SK-N-SH treated with all-trans-retinoic acid at 6 μM for 48 hours (cell line): ENCODE measurements at regions not wholly inside any gene's neighbourhood (a gene's known extent, or its start where the extent isn't known, plus 50 kb on each side); places are given as distances from the start of the nearest gene placed in this dataset.
A peak's percentile ranks its signal among the peaks of the same experiment; 100 is the strongest.

Source experiments
- ATAC-seq: fragments of 200-7000 bp; cut with Tn5 transposase; 3 replicates; pipeline ENCODE4 v1.9.1; 2020; ENCODE audit warnings: mild to moderate bottlenecking, moderate library complexity
- ARNTL ChIP-seq: fragments of 450-650 bp; formaldehyde crosslinking; IDR thresholded peaks from 2 replicates; pipeline ENCODE4 v1.5.0; 2020; ENCODE audit warnings: low read depth, mild to moderate bottlenecking, moderate library complexity, borderline replicate concordance
- BACH2 ChIP-seq: fragments of 250-450 bp; sonication (Bioruptor Pico); IDR thresholded peaks from 2 replicates; pipeline ENCODE4 v1.9.0; 2021; ENCODE audit warnings: mild to moderate bottlenecking, borderline replicate concordance
- CSDC2 ChIP-seq: fragments of 250-450 bp; sonication (Bioruptor Pico); IDR thresholded peaks from 2 replicates; pipeline ENCODE4 v1.5.0; 2020; ENCODE audit warnings: mild to moderate bottlenecking, moderate library complexity
- ESRRG ChIP-seq: fragments of 250-450 bp; sonication (Bioruptor Pico); IDR thresholded peaks from 2 replicates; pipeline ENCODE4 v1.6.1; 2021; ENCODE audit warnings: mild to moderate bottlenecking
- GLIS3 ChIP-seq: fragments of 250-450 bp; sonication (Bioruptor Pico); IDR thresholded peaks from 2 replicates; pipeline ENCODE4 v1.5.0; 2020; ENCODE audit warnings: mild to moderate bottlenecking, moderate library complexity
- ISL1 ChIP-seq: fragments of 250-450 bp; sonication (Bioruptor Pico); IDR thresholded peaks from 2 replicates; pipeline ENCODE4 v2.1.2; 2022; ENCODE audit warnings: mild to moderate bottlenecking, moderate library complexity
- OSR1 ChIP-seq: fragments of 250-450 bp; sonication (Bioruptor Pico); IDR thresholded peaks from 2 replicates; pipeline ENCODE4 v1.8.0; 2022; ENCODE audit warnings: moderate library complexity, mild to moderate bottlenecking, inconsistent platforms
- PATZ1 ChIP-seq: fragments of 250-450 bp; sonication (Bioruptor Pico); IDR thresholded peaks from 2 replicates; pipeline ENCODE4 v1.8.0; 2020; ENCODE audit warnings: mild to moderate bottlenecking, moderate library complexity, borderline replicate concordance
- PPARA ChIP-seq: fragments of 250-450 bp; sonication (Bioruptor Pico); IDR thresholded peaks from 2 replicates; pipeline ENCODE4 v1.5.0; 2020; ENCODE audit warnings: mild to moderate bottlenecking, borderline replicate concordance
- RARB ChIP-seq: fragments of 250-450 bp; sonication (Bioruptor Pico); IDR thresholded peaks from 2 replicates; pipeline ENCODE4 v1.8.0; 2021; ENCODE audit warnings: mild to moderate bottlenecking, moderate library complexity
- SNAI2 ChIP-seq: fragments of 250-450 bp; sonication (Bioruptor Pico); IDR thresholded peaks from 2 replicates; pipeline ENCODE4 v1.5.0; 2020; ENCODE audit warnings: mild to moderate bottlenecking, moderate library complexity
- TOX ChIP-seq: fragments of 250-450 bp; sonication (Bioruptor Pico); IDR thresholded peaks from 2 replicates; pipeline ENCODE4 v1.8.0; 2021; ENCODE audit warnings: mild to moderate bottlenecking, moderate library complexity, borderline replicate concordance
- ZC3H10 ChIP-seq: fragments of 250-450 bp; sonication (Bioruptor Pico); IDR thresholded peaks from 2 replicates; pipeline ENCODE4 v1.5.1; 2021; ENCODE audit warnings: mild to moderate bottlenecking, moderate library complexity
- ZFP30 ChIP-seq: fragments of 450-650 bp; formaldehyde crosslinking; IDR thresholded peaks from 2 replicates; pipeline ENCODE4 v1.5.0; 2022; ENCODE audit warnings: mild to moderate bottlenecking, moderate library complexity
- ZNF565 ChIP-seq: fragments of 450-650 bp; formaldehyde crosslinking; conservative IDR thresholded peaks from 2 replicates; pipeline ENCODE4 v1.5.0; 2020; ENCODE audit warnings: low read depth, mild to moderate bottlenecking, moderate library complexity
- ZNF70 ChIP-seq: fragments of 450-650 bp; formaldehyde crosslinking; IDR thresholded peaks from 2 replicates; pipeline ENCODE4 v1.5.0; 2020; ENCODE audit warnings: mild to moderate bottlenecking, moderate library complexity
- TF ChIP-seq, protein P1 (sequence below): fragments of 250-450 bp; sonication (Bioruptor Pico); IDR thresholded peaks from 2 replicates; pipeline ENCODE4 v1.5.1; 2021; ENCODE audit warnings: mild to moderate bottlenecking, moderate library complexity
- TF ChIP-seq, protein P2 (sequence below): fragments of 250-450 bp; sonication (Bioruptor Pico); IDR thresholded peaks from 2 replicates; pipeline ENCODE4 v1.8.0; 2021; ENCODE audit warnings: low read depth, mild to moderate bottlenecking, moderate library complexity, borderline replicate concordance
- TF ChIP-seq, protein P3 (sequence below): fragments of 250-450 bp; sonication (Bioruptor Pico); IDR thresholded peaks from 2 replicates; pipeline ENCODE4 v1.5.0; 2020; ENCODE audit warnings: mild to moderate bottlenecking, moderate library complexity

DNA sequence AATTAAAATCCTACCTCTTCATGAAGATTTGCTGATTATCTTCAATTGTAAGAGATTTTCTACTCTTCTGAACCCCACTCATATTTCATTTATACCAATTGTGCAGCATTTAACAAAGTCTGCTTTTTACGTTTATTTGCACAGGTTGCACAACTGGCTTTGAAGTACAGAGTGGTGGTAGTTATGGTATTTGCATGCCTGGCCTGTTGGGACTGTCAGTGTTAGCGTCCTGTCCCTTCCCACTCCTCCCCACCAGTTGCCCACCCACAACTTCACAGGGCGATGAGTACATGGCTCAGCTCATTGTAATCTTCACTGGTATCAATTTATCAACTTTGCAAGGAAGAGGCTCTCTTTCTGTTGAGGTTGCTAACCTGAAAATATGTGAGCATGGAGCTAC is 372.3 kb downstream of the AASDHPPT start:
- TF ChIP-seq, protein P1, sequence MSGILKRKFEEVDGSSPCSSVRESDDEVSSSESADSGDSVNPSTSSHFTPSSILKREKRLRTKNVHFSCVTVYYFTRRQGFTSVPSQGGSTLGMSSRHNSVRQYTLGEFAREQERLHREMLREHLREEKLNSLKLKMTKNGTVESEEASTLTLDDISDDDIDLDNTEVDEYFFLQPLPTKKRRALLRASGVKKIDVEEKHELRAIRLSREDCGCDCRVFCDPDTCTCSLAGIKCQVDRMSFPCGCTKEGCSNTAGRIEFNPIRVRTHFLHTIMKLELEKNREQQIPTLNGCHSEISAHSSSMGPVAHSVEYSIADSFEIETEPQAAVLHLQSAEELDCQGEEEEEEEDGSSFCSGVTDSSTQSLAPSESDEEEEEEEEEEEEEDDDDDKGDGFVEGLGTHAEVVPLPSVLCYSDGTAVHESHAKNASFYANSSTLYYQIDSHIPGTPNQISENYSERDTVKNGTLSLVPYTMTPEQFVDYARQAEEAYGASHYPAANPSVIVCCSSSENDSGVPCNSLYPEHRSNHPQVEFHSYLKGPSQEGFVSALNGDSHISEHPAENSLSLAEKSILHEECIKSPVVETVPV, result no peak
- TF ChIP-seq GLIS3 (CRISPR knock-in tag) (no peak), RARB (CRISPR knock-in tag) (no peak), BACH2 (CRISPR knock-in tag) (no peak), PATZ1 (CRISPR knock-in tag) (no peak), ZC3H10 (CRISPR knock-in tag) (no peak), OSR1 (no peak), SNAI2 (CRISPR knock-in tag) (no peak), ISL1 (no peak), ARNTL (CRISPR knock-in tag) (no peak), TOX (no peak), ZNF565 (no peak), ZNF70 (CRISPR knock-in tag) (no peak), ESRRG (CRISPR knock-in tag) (no peak), PPARA (CRISPR knock-in tag) (no peak), CSDC2 (CRISPR knock-in tag) (no peak), ZFP30 (no peak)
- TF ChIP-seq, protein P2, sequence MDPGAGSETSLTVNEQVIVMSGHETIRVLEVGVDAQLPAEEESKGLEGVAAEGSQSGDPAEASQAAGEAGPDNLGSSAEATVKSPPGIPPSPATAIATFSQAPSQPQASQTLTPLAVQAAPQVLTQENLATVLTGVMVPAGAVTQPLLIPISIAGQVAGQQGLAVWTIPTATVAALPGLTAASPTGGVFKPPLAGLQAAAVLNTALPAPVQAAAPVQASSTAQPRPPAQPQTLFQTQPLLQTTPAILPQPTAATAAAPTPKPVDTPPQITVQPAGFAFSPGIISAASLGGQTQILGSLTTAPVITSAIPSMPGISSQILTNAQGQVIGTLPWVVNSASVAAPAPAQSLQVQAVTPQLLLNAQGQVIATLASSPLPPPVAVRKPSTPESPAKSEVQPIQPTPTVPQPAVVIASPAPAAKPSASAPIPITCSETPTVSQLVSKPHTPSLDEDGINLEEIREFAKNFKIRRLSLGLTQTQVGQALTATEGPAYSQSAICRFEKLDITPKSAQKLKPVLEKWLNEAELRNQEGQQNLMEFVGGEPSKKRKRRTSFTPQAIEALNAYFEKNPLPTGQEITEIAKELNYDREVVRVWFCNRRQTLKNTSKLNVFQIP (CRISPR knock-in tag), result no peak
- TF ChIP-seq, protein P3, sequence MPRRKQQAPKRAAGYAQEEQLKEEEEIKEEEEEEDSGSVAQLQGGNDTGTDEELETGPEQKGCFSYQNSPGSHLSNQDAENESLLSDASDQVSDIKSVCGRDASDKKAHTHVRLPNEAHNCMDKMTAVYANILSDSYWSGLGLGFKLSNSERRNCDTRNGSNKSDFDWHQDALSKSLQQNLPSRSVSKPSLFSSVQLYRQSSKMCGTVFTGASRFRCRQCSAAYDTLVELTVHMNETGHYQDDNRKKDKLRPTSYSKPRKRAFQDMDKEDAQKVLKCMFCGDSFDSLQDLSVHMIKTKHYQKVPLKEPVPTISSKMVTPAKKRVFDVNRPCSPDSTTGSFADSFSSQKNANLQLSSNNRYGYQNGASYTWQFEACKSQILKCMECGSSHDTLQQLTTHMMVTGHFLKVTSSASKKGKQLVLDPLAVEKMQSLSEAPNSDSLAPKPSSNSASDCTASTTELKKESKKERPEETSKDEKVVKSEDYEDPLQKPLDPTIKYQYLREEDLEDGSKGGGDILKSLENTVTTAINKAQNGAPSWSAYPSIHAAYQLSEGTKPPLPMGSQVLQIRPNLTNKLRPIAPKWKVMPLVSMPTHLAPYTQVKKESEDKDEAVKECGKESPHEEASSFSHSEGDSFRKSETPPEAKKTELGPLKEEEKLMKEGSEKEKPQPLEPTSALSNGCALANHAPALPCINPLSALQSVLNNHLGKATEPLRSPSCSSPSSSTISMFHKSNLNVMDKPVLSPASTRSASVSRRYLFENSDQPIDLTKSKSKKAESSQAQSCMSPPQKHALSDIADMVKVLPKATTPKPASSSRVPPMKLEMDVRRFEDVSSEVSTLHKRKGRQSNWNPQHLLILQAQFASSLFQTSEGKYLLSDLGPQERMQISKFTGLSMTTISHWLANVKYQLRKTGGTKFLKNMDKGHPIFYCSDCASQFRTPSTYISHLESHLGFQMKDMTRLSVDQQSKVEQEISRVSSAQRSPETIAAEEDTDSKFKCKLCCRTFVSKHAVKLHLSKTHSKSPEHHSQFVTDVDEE, result no peak
- ATAC-seq, result no peak

DNA sequence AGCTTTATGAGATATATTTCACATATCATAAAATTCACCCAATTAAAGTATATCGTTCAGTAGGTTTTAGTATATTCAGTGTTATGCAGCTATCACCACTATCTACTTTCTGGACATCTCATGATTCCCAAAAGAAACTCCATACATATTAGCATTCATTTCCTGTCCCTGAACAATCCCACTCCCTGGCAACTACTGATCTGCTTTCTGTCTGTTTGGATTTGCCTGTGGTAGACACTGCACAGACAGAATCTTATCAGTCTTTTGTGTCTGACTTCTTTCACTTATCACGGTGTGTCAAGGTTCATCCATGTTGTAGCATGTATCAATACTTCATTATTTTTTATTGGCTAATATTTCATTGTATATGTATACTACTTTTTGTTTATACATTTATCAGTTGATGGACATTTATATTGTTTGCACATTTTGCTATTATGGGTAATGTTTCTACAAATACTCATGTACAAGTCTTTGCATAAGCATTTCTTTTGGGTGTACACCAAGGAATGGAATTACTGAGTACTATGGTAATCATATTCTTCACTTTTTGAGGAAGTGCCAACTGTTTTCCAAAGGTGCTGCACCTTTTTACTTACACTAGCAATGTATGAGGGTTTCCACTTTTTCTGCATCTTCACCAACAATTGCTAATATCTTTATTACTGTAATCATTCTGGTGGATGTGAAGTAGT is 373.9 kb downstream of the AASDHPPT start:
- TF ChIP-seq ZFP30 (no peak), OSR1 (no peak)
- no peak for ATAC-seq

DNA sequence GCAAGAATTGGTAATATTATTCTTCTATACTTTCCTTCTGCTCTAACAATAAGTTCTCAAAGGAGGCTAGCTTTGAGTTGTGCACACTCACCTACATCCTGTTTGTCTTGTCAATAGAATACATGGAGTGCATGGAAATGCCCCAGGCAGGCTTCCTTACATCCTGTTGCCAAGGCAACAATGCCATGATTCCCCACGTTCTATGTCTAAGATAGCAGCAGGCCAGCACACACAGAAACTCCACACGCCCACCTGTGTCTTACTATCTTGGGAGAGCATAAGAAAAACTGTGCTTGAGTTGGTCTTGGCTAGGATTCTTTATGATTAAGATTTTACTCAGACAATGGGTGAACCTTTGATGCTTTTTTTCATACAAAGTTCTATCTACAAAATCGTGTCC is 379.2 kb downstream of the AASDHPPT start:
- TF ChIP-seq CSDC2 (CRISPR knock-in tag), result no peak
- TF ChIP-seq, protein P1, result no peak
- no peak for TF ChIP-seq PPARA (CRISPR knock-in tag)
- no peak for ATAC-seq

GRCh38 chr11:106457727-106458126 is 380.3 kb downstream of the AASDHPPT start:
- 0 out of 2 replicates have a peak, but pooled peaks have one; percentile 16 for TF ChIP-seq ISL1
- no peak for TF ChIP-seq ARNTL (CRISPR knock-in tag)
- TF ChIP-seq, all 23 proteins: peak for 1
- peak; percentile 93 for ATAC-seq
